ENCODE measurements at regions not wholly inside any gene's neighbourhood (a gene's known extent, or its start where the extent isn't known, plus 50 kb on each side); places are given as distances from the start of the nearest gene placed in this dataset.

GRCh38 chr5:38022631-38023030, 182.8 kb upstream of the GDNF start:
- no peak for TF ChIP-seq CTCF (IDR thresholded peaks at IDR 0.05; ENCODE audit: insufficient read depth, low read depth, low read length)
- TF ChIP-seq EZH2 (IDR thresholded peaks at IDR 0.05; ENCODE audit: insufficient read depth, low read length): no peak
